ENCODE measurements at regions not wholly inside any gene's neighbourhood (a gene's known extent, or its start where the extent isn't known, plus 50 kb on each side); places are given as distances from the start of the nearest gene placed in this dataset.

- no peak for DNase-seq (ENCODE audit: low read depth)
Observed at GRCh38 chr17:79174193-79174765, 99.7 kb downstream of the ENGASE start.

- DNase-seq (ENCODE audit: low read depth), result no peak
Observed at GRCh38 chr17:79171188-79171587, 96.6 kb downstream of the ENGASE start.

- no peak for DNase-seq (ENCODE audit: low read depth)
Observed at GRCh38 chr17:79169861-79170260, 95.2 kb downstream of the ENGASE start.

- no peak for DNase-seq (ENCODE audit: low read depth)
Observed at GRCh38 chr17:79169366-79169765, 94.7 kb downstream of the ENGASE start.

- DNase-seq (ENCODE audit: low read depth), result no peak
Observed at GRCh38 chr17:79168486-79169055, 93.9 kb downstream of the ENGASE start.

GRCh38 chr17:79167486-79167885 is 92.9 kb downstream of the ENGASE start:
- DNase-seq (ENCODE audit: low read depth), result no peak

- no peak for DNase-seq (ENCODE audit: low read depth)
Observed at GRCh38 chr17:79165756-79166473, 91.3 kb downstream of the ENGASE start.

GRCh38 chr17:79164913-79165695 is 90.5 kb downstream of the ENGASE start:
- no peak for DNase-seq (ENCODE audit: low read depth)

GRCh38 chr17:79164408-79164807 is 89.8 kb downstream of the ENGASE start:
- DNase-seq (ENCODE audit: low read depth), result no peak

GRCh38 chr17:79163071-79163470 is 88.4 kb downstream of the ENGASE start:
- DNase-seq (ENCODE audit: low read depth), result no peak

- DNase-seq (ENCODE audit: low read depth), result no peak
Observed at GRCh38 chr17:79162012-79162963, 87.7 kb downstream of the ENGASE start.

GRCh38 chr17:79160980-79161636 is 86.5 kb downstream of the ENGASE start:
- no peak for DNase-seq (ENCODE audit: low read depth)

GRCh38 chr17:79159926-79160325 is 85.3 kb downstream of the ENGASE start:
- DNase-seq (ENCODE audit: low read depth), result no peak

GRCh38 chr17:79159471-79159870 is 84.8 kb downstream of the ENGASE start:
- DNase-seq (ENCODE audit: low read depth), result no peak

GRCh38 chr17:79156463-79157095 is 82.0 kb downstream of the ENGASE start:
- no peak for DNase-seq (ENCODE audit: low read depth)

- DNase-seq (ENCODE audit: low read depth), result no peak
Observed at GRCh38 chr17:79155701-79156100, 81.1 kb downstream of the ENGASE start.

- DNase-seq (ENCODE audit: low read depth), result no peak
Observed at GRCh38 chr17:79154951-79155585, 80.4 kb downstream of the ENGASE start.

- DNase-seq (ENCODE audit: low read depth), result no peak
Observed at GRCh38 chr17:79154446-79154845, 79.8 kb downstream of the ENGASE start.

- no peak for DNase-seq (ENCODE audit: low read depth)
Observed at GRCh38 chr17:79153367-79154130, 78.9 kb downstream of the ENGASE start.
